Activated CD4-positive, alpha-beta T cell treated with anti-CD3 and anti-CD28 coated beads, Interleukin-2, amount 10 ng/mL, durations not matched to agents 24 days and 14 days (primary cell): ENCODE measurements at regions not wholly inside any gene's neighbourhood (a gene's known extent, or its start where the extent isn't known, plus 50 kb on each side); places are given as distances from the start of the nearest gene placed in this dataset.

ENCODE experiments used
- DNase-seq: peaks from one replicate; pipeline ENCODE4 v3.0.0; 2022
- H3K27ac Mint-ChIP-seq: one replicate; pipeline ENCODE4 v1.8.0; 2022; ENCODE audit warnings: mild to moderate bottlenecking, mixed read lengths
- H3K27me3 Mint-ChIP-seq: one replicate; pipeline ENCODE4 v1.8.0; 2022; ENCODE audit warnings: mixed read lengths
- H3K36me3 Mint-ChIP-seq: one replicate; pipeline ENCODE4 v1.8.0; 2022; ENCODE audit warnings: low read depth, mild to moderate bottlenecking, mixed read lengths
- H3K4me1 Mint-ChIP-seq: one replicate; pipeline ENCODE4 v1.8.0; 2021; ENCODE audit warnings: mixed read lengths
- H3K4me3 Mint-ChIP-seq: one replicate; pipeline ENCODE4 v1.8.0; 2022; ENCODE audit warnings: mild to moderate bottlenecking, moderate library complexity, mixed read lengths
- H3K9me3 Mint-ChIP-seq: one replicate; pipeline ENCODE4 v1.8.0; 2021; ENCODE audit warnings: mixed read lengths
- intact Hi-C: fragments of 100-400 bp; cut with micrococcal nuclease; formaldehyde crosslinking; loops from one replicate; pipeline ENCODE4 v1.15.1; 2023

- H3K27me3 Mint-ChIP-seq = no peaks in the 10 kb centered on the region
- no peaks in the 10 kb centered on the region for H3K4me1 Mint-ChIP-seq
- intact Hi-C loops = no loop called here
- no peaks in the 10 kb centered on the region for H3K9me3 Mint-ChIP-seq
- H3K27ac Mint-ChIP-seq = no peak overlapping the region
- DNase-seq = no peak
- H3K4me3 Mint-ChIP-seq = no peak overlapping the region
- no peaks in the 10 kb centered on the region for H3K36me3 Mint-ChIP-seq
Measured at GRCh38 chr4:83810428-83810827, 274.5 kb downstream of the GPAT3 start.

- DNase-seq = no peak
- Mint-ChIP-seq H3K9me3 (no peaks in the 10 kb centered on the region), H3K4me3 (no peak overlapping the region), H3K36me3 (no peaks in the 10 kb centered on the region), H3K27ac (no peak overlapping the region), H3K4me1 (no peaks in the 10 kb centered on the region), H3K27me3 (no peaks in the 10 kb centered on the region)
- intact Hi-C loops = no loop called here
Measured at GRCh38 chr4:83809581-83809980, 273.7 kb downstream of the GPAT3 start.

GRCh38 chr4:83793481-83793880 lies 257.6 kb downstream of the GPAT3 start:
- H3K36me3 Mint-ChIP-seq = no peaks in the 10 kb centered on the region
- no peak overlapping the region for H3K27ac Mint-ChIP-seq
- H3K4me1 Mint-ChIP-seq = no peaks in the 10 kb centered on the region
- no peaks in the 10 kb centered on the region for H3K9me3 Mint-ChIP-seq
- H3K27me3 Mint-ChIP-seq = peaks cover 3% of the 10 kb centered on the region
- no peak for DNase-seq
- no peak overlapping the region for H3K4me3 Mint-ChIP-seq
- intact Hi-C loops = no loop called here

GRCh38 chr4:83785891-83786290 lies 250.0 kb downstream of the GPAT3 start:
- no peak overlapping the region for H3K27ac Mint-ChIP-seq
- no peak overlapping the region for H3K4me3 Mint-ChIP-seq
- no peaks in the 10 kb centered on the region for H3K27me3 Mint-ChIP-seq
- no peaks in the 10 kb centered on the region for H3K4me1 Mint-ChIP-seq
- intact Hi-C loops = no loop called here
- DNase-seq = no peak
- no peaks in the 10 kb centered on the region for H3K9me3 Mint-ChIP-seq
- no peaks in the 10 kb centered on the region for H3K36me3 Mint-ChIP-seq

- intact Hi-C loops = no loop called here
- H3K9me3 Mint-ChIP-seq = no peaks in the 10 kb centered on the region
Measured at GRCh38 chr4:83783215-83783614, 247.3 kb downstream of the GPAT3 start.

GRCh38 chr4:83782591-83782990 lies 246.7 kb downstream of the GPAT3 start:
- intact Hi-C loops = no loop called here
- H3K4me1 Mint-ChIP-seq = no peaks in the 10 kb centered on the region

More at GRCh38 chr4:83783215-83783614, 247.3 kb downstream of the GPAT3 start:
- Mint-ChIP-seq H3K4me1 (no peaks in the 10 kb centered on the region), H3K27ac (no peak overlapping the region), H3K36me3 (no peaks in the 10 kb centered on the region), H3K27me3 (no peaks in the 10 kb centered on the region), H3K4me3 (no peak overlapping the region)
- no peak for DNase-seq

GRCh38 chr4:83781434-83781833 lies 245.5 kb downstream of the GPAT3 start:
- H3K4me1 Mint-ChIP-seq = no peaks in the 10 kb centered on the region
- no peaks in the 10 kb centered on the region for H3K27me3 Mint-ChIP-seq
- H3K36me3 Mint-ChIP-seq = no peaks in the 10 kb centered on the region
- intact Hi-C loops = no loop called here
- H3K27ac Mint-ChIP-seq = no peak overlapping the region
- no peak for DNase-seq
- no peaks in the 10 kb centered on the region for H3K9me3 Mint-ChIP-seq
- H3K4me3 Mint-ChIP-seq = no peak overlapping the region

More at GRCh38 chr4:83782591-83782990, 246.7 kb downstream of the GPAT3 start:
- no peak for DNase-seq
- Mint-ChIP-seq H3K27ac (no peak overlapping the region), H3K36me3 (no peaks in the 10 kb centered on the region), H3K27me3 (no peaks in the 10 kb centered on the region), H3K4me3 (no peak overlapping the region), H3K9me3 (no peaks in the 10 kb centered on the region)

- Mint-ChIP-seq H3K27me3 (no peaks in the 10 kb centered on the region), H3K4me1 (no peaks in the 10 kb centered on the region), H3K36me3 (no peaks in the 10 kb centered on the region), H3K9me3 (no peaks in the 10 kb centered on the region), H3K27ac (no peak overlapping the region), H3K4me3 (no peak overlapping the region)
- intact Hi-C loops = no loop called here
- DNase-seq = no peak
Measured at GRCh38 chr4:83780053-83780733, 244.3 kb downstream of the GPAT3 start.

- no peaks in the 10 kb centered on the region for H3K27me3 Mint-ChIP-seq
- no peaks in the 10 kb centered on the region for H3K36me3 Mint-ChIP-seq
- no peak for DNase-seq
- H3K4me1 Mint-ChIP-seq = no peaks in the 10 kb centered on the region
- H3K4me3 Mint-ChIP-seq = no peak overlapping the region
- no peaks in the 10 kb centered on the region for H3K9me3 Mint-ChIP-seq
- intact Hi-C loops = no loop called here
- no peak overlapping the region for H3K27ac Mint-ChIP-seq
Measured at GRCh38 chr4:83779103-83780052, 243.5 kb downstream of the GPAT3 start.

GRCh38 chr4:83772685-83773084 lies 236.8 kb downstream of the GPAT3 start:
- H3K36me3 Mint-ChIP-seq = no peaks in the 10 kb centered on the region
- no peak for DNase-seq
- no peaks in the 10 kb centered on the region for H3K9me3 Mint-ChIP-seq
- no peaks in the 10 kb centered on the region for H3K4me1 Mint-ChIP-seq
- no peaks in the 10 kb centered on the region for H3K27me3 Mint-ChIP-seq
- no peak overlapping the region for H3K4me3 Mint-ChIP-seq
- intact Hi-C loops = no loop called here
- no peak overlapping the region for H3K27ac Mint-ChIP-seq

GRCh38 chr4:83771113-83771705 lies 235.3 kb downstream of the GPAT3 start:
- no peak overlapping the region for H3K27ac Mint-ChIP-seq
- no peaks in the 10 kb centered on the region for H3K9me3 Mint-ChIP-seq

GRCh38 chr4:83768146-83768545 lies 232.2 kb downstream of the GPAT3 start:
- intact Hi-C loops = no loop called here
- H3K36me3 Mint-ChIP-seq = no peaks in the 10 kb centered on the region
- no peak overlapping the region for H3K4me3 Mint-ChIP-seq
- H3K27me3 Mint-ChIP-seq = no peaks in the 10 kb centered on the region
- no peaks in the 10 kb centered on the region for H3K9me3 Mint-ChIP-seq
- no peaks in the 10 kb centered on the region for H3K4me1 Mint-ChIP-seq
- H3K27ac Mint-ChIP-seq = no peak overlapping the region
- no peak for DNase-seq

More at GRCh38 chr4:83771113-83771705, 235.3 kb downstream of the GPAT3 start:
- Mint-ChIP-seq H3K36me3 (no peaks in the 10 kb centered on the region), H3K27me3 (no peaks in the 10 kb centered on the region), H3K4me3 (no peak overlapping the region), H3K4me1 (no peaks in the 10 kb centered on the region)
- DNase-seq = no peak
- intact Hi-C loops = no loop called here

GRCh38 chr4:83767067-83767466 lies 231.2 kb downstream of the GPAT3 start:
- Mint-ChIP-seq H3K4me1 (no peaks in the 10 kb centered on the region), H3K4me3 (no peak overlapping the region), H3K27me3 (no peaks in the 10 kb centered on the region), H3K36me3 (no peaks in the 10 kb centered on the region), H3K27ac (no peak overlapping the region), H3K9me3 (no peaks in the 10 kb centered on the region)
- intact Hi-C loops = no loop called here
- no peak for DNase-seq

- Mint-ChIP-seq H3K27ac (no peak overlapping the region), H3K36me3 (no peaks in the 10 kb centered on the region), H3K9me3 (no peaks in the 10 kb centered on the region), H3K27me3 (peaks cover 2% of the 10 kb centered on the region), H3K4me1 (no peaks in the 10 kb centered on the region), H3K4me3 (no peak overlapping the region)
- intact Hi-C loops = no loop called here
- DNase-seq = no peak
Measured at GRCh38 chr4:83759611-83760010, 223.7 kb downstream of the GPAT3 start.
